Neural progenitor cell (in vitro differentiated cells): ENCODE measurements at regions not wholly inside any gene's neighbourhood (a gene's known extent, or its start where the extent isn't known, plus 50 kb on each side); places are given as distances from the start of the nearest gene placed in this dataset.

Experiments used
- EZH2 ChIP-seq: fragments of 200-600 bp; sonication (generic); IDR thresholded peaks from 2 replicates; pipeline ENCODE4 v1.6.1; 2017; ENCODE audit warnings: antibody characterized with exemption, mild to moderate bottlenecking, moderate library complexity
- TF ChIP-seq, protein P1 (sequence below): fragments of 200-600 bp; sonication (generic); IDR thresholded peaks from 2 replicates; pipeline ENCODE4 v1.5.1; 2017; ENCODE audit warnings: antibody characterized with exemption, mild to moderate bottlenecking

GRCh38 chr3:144034715-144035290, 63.2 kb downstream of the DIPK2A start:
- TF ChIP-seq, protein P1, sequence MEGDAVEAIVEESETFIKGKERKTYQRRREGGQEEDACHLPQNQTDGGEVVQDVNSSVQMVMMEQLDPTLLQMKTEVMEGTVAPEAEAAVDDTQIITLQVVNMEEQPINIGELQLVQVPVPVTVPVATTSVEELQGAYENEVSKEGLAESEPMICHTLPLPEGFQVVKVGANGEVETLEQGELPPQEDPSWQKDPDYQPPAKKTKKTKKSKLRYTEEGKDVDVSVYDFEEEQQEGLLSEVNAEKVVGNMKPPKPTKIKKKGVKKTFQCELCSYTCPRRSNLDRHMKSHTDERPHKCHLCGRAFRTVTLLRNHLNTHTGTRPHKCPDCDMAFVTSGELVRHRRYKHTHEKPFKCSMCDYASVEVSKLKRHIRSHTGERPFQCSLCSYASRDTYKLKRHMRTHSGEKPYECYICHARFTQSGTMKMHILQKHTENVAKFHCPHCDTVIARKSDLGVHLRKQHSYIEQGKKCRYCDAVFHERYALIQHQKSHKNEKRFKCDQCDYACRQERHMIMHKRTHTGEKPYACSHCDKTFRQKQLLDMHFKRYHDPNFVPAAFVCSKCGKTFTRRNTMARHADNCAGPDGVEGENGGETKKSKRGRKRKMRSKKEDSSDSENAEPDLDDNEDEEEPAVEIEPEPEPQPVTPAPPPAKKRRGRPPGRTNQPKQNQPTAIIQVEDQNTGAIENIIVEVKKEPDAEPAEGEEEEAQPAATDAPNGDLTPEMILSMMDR, result no peak
- no peak for TF ChIP-seq EZH2
